Liver (tissue), 8 donors: ENCODE measurements at regions not wholly inside any gene's neighbourhood (a gene's known extent, or its start where the extent isn't known, plus 50 kb on each side); places are given as distances from the start of the nearest gene placed in this dataset.

ENCODE experiments used
- DNase-seq: peaks from one replicate; pipeline ENCODE4 v3.0.0-alpha.2; 2017; ENCODE audit warnings: low spot score
- H3K27ac ChIP-seq, 2 donors: one replicate each; pipeline ENCODE4 v1.7.0; 2013; ENCODE audit warnings: inconsistent platforms in 2 of 2, low read length in 2 of 2, control low read depth in 1 of 2, low read depth in 1 of 2, mild to moderate bottlenecking in 1 of 2
- H3K27me3 ChIP-seq, 4 donors: one replicate each; pipeline versions ENCODE4 v1.6.1 to v1.7.0; 2013; ENCODE audit warnings: low read length in 3 of 4, inconsistent platforms in 1 of 4, mild to moderate bottlenecking in 1 of 4, moderate library complexity in 1 of 4; ENCODE audit not compliant: control insufficient read depth in 4 of 4, insufficient read depth in 4 of 4
- H3K36me3 ChIP-seq, 4 donors: one replicate each; pipeline versions ENCODE4 v1.6.1 to v1.7.0; 2013; ENCODE audit warnings: low read length in 3 of 4, mild to moderate bottlenecking in 3 of 4, low read depth in 1 of 4, moderate library complexity in 1 of 4; ENCODE audit not compliant: control insufficient read depth in 4 of 4, insufficient read depth in 3 of 4
- H3K4me1 ChIP-seq, 4 donors: one replicate each; pipeline versions ENCODE4 v1.6.1 to v1.7.0; 2013; ENCODE audit warnings: low read length in 3 of 4, mild to moderate bottlenecking in 3 of 4, moderate library complexity in 1 of 4; ENCODE audit not compliant: control insufficient read depth in 4 of 4, insufficient read depth in 4 of 4
- H3K4me3 ChIP-seq, 3 donors: one replicate each; pipeline versions ENCODE4 v1.6.1 to v1.7.0; 2013; ENCODE audit warnings: low read length in 3 of 3, control low read depth in 1 of 3, low read depth in 1 of 3, mild to moderate bottlenecking in 1 of 3
- H3K9ac ChIP-seq, 2 donors: one replicate each; pipeline ENCODE4 v1.7.0; 2013; ENCODE audit warnings: low read length in 2 of 2, mild to moderate bottlenecking in 2 of 2, moderate library complexity in 2 of 2, control low read depth in 1 of 2, low read depth in 1 of 2
- H3K9me3 ChIP-seq, 4 donors: one replicate each; pipeline versions ENCODE4 v1.6.1 to v1.7.0; 2013; ENCODE audit warnings: low read length in 3 of 4; ENCODE audit not compliant: control insufficient read depth in 4 of 4
- EGR1 ChIP-seq, 2 donors: IDR thresholded peaks; 2 replicates each; pipeline ENCODE4 v1.6.1; 2016 to 2018; ENCODE audit warnings: antibody characterized with exemption in 2 of 2, low read depth in 2 of 2
- FOXA1 ChIP-seq: IDR thresholded peaks from 2 replicates; pipeline ENCODE4 v1.6.1; 2016; ENCODE audit warnings: antibody characterized with exemption
- FOXA2 ChIP-seq: IDR thresholded peaks from 2 replicates; pipeline ENCODE4 v1.6.1; 2016; ENCODE audit warnings: antibody characterized with exemption
- GABPA ChIP-seq, 2 donors: IDR thresholded peaks in 1 of 2; conservative IDR thresholded peaks in 1 of 2; 2 replicates each; pipeline ENCODE4 v1.6.1; 2016; ENCODE audit warnings: antibody characterized with exemption in 2 of 2, mild to moderate bottlenecking in 1 of 2, moderate library complexity in 1 of 2
- HNF4A ChIP-seq, 2 donors: conservative IDR thresholded peaks; 2 replicates each; pipeline ENCODE4 v1.6.1; 2016; ENCODE audit warnings: antibody characterized with exemption in 2 of 2, mild to moderate bottlenecking in 2 of 2
- HNF4G ChIP-seq: IDR thresholded peaks from 2 replicates; pipeline ENCODE4 v1.6.1; 2016; ENCODE audit warnings: antibody characterized with exemption
- JUND ChIP-seq, 2 donors: IDR thresholded peaks; 2 replicates each; pipeline ENCODE4 v1.6.1; 2016; ENCODE audit warnings: antibody characterized with exemption in 2 of 2
- NR2F2 ChIP-seq: IDR thresholded peaks from 2 replicates; pipeline ENCODE4 v1.6.1; 2016; ENCODE audit warnings: antibody characterized with exemption
- RAD21 ChIP-seq, 2 donors: IDR thresholded peaks; 2 replicates each; pipeline ENCODE4 v1.6.1; 2016; ENCODE audit warnings: antibody characterized with exemption in 2 of 2, mild to moderate bottlenecking in 2 of 2
- REST ChIP-seq: IDR thresholded peaks from 2 replicates; pipeline ENCODE4 v1.6.1; 2016; ENCODE audit warnings: antibody characterized with exemption, mild to moderate bottlenecking
- SP1 ChIP-seq: IDR thresholded peaks from 2 replicates; pipeline ENCODE4 v1.6.1; 2018; ENCODE audit warnings: antibody characterized with exemption, mild to moderate bottlenecking
- TAF1 ChIP-seq: conservative IDR thresholded peaks from 2 replicates; pipeline ENCODE4 v1.6.1; 2016; ENCODE audit warnings: antibody characterized with exemption, mild to moderate bottlenecking
- YY1 ChIP-seq: IDR thresholded peaks from 2 replicates; pipeline ENCODE4 v1.6.1; 2016; ENCODE audit warnings: antibody characterized with exemption, mild to moderate bottlenecking
- WGBS: extraction: QIAGEN DNeasy Blood & Tissue Kit; methylation state at CpG from one replicate; pipeline ENCODE4 v1.1.7; 2013; 5-methylcytosine and 5-hydroxymethylcytosine counted together
- TF ChIP-seq, protein P1 (sequence below): IDR thresholded peaks from 2 replicates; pipeline ENCODE4 v1.6.1; 2016; ENCODE audit warnings: antibody characterized with exemption
- TF ChIP-seq, protein P2 (sequence below): IDR thresholded peaks from 2 replicates; pipeline ENCODE4 v1.6.1; 2016; ENCODE audit warnings: antibody characterized with exemption
- TF ChIP-seq, protein P3 (sequence below): fragments of 150-350 bp; IDR thresholded peaks from 2 replicates; pipeline ENCODE4 v1.5.1; 2017; ENCODE audit warnings: improper control_type of control experiment, low read depth, low read length; ENCODE audit not compliant: missing input control
- donor health status: healthy.
- donor health status: healthy.
- donor health status: healthy.
- donor health status: healthy.
- donor health status: healthy.

DNA sequence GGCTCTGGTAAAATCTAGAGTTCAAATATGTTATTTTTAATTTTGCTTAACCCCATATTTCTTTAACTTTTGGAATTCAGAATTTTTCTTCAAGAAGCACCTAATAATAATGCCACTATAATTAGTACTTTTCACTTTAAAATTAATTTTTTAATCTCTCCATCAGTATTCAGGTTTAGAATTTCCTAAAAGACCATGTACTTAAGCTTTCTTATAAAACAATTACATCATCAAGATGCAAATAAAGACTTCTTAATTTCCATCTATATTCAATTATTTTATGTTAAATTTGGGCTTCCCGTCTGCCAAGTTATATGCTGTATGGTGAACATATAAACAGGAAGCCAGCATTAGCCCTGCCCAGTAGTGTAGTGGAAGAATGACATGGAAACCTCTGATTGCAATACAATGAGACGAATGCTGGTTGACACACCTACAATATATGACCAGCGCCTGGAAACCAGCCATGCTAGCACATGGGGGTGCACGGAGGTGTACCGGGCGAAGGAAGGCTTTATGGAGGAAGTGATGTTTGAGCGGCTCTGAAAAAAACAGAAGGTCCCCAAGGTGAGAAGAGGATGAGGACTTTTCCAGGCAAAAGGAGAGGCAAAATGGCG lies 82.2 kb downstream of the LLPH start:
- peaks cover 2 to 12% (median 7%) of the 10 kb centered on the region in 4 donors for H3K4me1 ChIP-seq
- TF ChIP-seq, protein P1, sequence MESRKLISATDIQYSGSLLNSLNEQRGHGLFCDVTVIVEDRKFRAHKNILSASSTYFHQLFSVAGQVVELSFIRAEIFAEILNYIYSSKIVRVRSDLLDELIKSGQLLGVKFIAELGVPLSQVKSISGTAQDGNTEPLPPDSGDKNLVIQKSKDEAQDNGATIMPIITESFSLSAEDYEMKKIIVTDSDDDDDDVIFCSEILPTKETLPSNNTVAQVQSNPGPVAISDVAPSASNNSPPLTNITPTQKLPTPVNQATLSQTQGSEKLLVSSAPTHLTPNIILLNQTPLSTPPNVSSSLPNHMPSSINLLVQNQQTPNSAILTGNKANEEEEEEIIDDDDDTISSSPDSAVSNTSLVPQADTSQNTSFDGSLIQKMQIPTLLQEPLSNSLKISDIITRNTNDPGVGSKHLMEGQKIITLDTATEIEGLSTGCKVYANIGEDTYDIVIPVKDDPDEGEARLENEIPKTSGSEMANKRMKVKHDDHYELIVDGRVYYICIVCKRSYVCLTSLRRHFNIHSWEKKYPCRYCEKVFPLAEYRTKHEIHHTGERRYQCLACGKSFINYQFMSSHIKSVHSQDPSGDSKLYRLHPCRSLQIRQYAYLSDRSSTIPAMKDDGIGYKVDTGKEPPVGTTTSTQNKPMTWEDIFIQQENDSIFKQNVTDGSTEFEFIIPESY = no peak
- TF ChIP-seq SP1 (no peak), RAD21 (IDR thresholded peaks at IDR 0.05) (no peak), HNF4G (no peak), TAF1 (no peak), FOXA2 (no peak), EGR1 (IDR thresholded peaks at IDR 0.05; ENCODE audit: low read depth in 2 of 2) (no peak), YY1 (no peak), REST (no peak), NR2F2 (no peak), GABPA (IDR thresholded peaks at IDR 0.05 in 1 of 2, conservative IDR thresholded peaks at IDR 0.05 in 1 of 2) (no peak)
- TF ChIP-seq, protein P2, sequence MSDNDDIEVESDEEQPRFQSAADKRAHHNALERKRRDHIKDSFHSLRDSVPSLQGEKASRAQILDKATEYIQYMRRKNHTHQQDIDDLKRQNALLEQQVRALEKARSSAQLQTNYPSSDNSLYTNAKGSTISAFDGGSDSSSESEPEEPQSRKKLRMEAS = no peak
- TF ChIP-seq, protein P3, sequence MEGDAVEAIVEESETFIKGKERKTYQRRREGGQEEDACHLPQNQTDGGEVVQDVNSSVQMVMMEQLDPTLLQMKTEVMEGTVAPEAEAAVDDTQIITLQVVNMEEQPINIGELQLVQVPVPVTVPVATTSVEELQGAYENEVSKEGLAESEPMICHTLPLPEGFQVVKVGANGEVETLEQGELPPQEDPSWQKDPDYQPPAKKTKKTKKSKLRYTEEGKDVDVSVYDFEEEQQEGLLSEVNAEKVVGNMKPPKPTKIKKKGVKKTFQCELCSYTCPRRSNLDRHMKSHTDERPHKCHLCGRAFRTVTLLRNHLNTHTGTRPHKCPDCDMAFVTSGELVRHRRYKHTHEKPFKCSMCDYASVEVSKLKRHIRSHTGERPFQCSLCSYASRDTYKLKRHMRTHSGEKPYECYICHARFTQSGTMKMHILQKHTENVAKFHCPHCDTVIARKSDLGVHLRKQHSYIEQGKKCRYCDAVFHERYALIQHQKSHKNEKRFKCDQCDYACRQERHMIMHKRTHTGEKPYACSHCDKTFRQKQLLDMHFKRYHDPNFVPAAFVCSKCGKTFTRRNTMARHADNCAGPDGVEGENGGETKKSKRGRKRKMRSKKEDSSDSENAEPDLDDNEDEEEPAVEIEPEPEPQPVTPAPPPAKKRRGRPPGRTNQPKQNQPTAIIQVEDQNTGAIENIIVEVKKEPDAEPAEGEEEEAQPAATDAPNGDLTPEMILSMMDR = no peak
- H3K27ac ChIP-seq = no peak overlapping the region

DNA sequence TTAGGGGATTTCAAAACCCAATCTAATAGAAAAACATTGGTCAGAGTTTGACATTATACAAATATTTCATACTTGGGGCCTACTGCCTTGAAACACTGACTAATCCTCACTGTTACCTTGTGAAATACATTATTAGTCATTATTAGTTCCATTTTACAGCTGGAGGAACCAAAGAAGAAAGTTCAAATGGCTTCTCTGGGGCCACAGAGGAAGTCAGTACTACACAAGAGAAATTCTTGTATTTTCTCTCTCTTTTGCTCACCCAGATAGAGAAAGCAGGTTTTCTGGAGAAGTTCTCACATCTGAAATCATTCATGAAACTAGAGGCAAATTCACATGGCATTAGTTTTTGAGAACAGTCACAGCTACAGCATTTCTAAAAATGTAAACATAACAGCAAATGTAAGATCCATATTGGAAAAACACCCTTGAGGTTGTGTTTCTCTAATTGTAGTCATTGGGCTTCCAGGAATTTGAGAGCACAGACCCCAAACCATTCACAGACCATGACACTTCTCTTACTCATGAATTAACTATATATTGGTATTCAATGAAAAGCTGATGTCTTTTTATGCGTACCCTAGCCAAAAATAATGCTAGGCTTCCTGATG lies 83.0 kb downstream of the LLPH start:
- no peak for TF ChIP-seq REST
- no peak for TF ChIP-seq FOXA1
- no peak for TF ChIP-seq EGR1 (IDR thresholded peaks at IDR 0.05; ENCODE audit: low read depth in 2 of 2)
- TF ChIP-seq, protein P1 = no peak
- TF ChIP-seq, protein P2 = no peak
- TF ChIP-seq FOXA2 = no peak
- no peak for TF ChIP-seq HNF4A (conservative IDR thresholded peaks at IDR 0.05)
- TF ChIP-seq JUND (IDR thresholded peaks at IDR 0.05) = no peak
- no peak for TF ChIP-seq YY1
- no peak for TF ChIP-seq GABPA (IDR thresholded peaks at IDR 0.05 in 1 of 2, conservative IDR thresholded peaks at IDR 0.05 in 1 of 2)
- H3K4me1 ChIP-seq = peaks cover 2 to 12% (median 7%) of the 10 kb centered on the region in 4 donors
- DNase-seq = no peak
- no peak overlapping the region for H3K4me3 ChIP-seq
- H3K27me3 ChIP-seq = no peaks in the 10 kb centered on the region
- whole genome bisulfite sequencing = 97% methylated on average over 1 of the region's 1 CpG
- no peak overlapping the region for H3K27ac ChIP-seq
- no peak overlapping the region for H3K9ac ChIP-seq
- H3K36me3 ChIP-seq = no peaks in the 10 kb centered on the region
- no peaks in the 10 kb centered on the region for H3K9me3 ChIP-seq

More for the DNA sequence above, 82.2 kb downstream of the LLPH start:
- no peak for DNase-seq
- WGBS = 87% methylated on average over 8 of the region's 8 CpGs
- Histone ChIP-seq H3K36me3 (no peaks in the 10 kb centered on the region), H3K9ac (no peak overlapping the region), H3K4me3 (no peak overlapping the region), H3K9me3 (no peaks in the 10 kb centered on the region), H3K27me3 (no peaks in the 10 kb centered on the region)
